ENCODE measurements at regions not wholly inside any gene's neighbourhood (a gene's known extent, or its start where the extent isn't known, plus 50 kb on each side); places are given as distances from the start of the nearest gene placed in this dataset.
"Not testable (repeated sequence)": the region's sequence is repeated elsewhere in the genome, so short reads cannot be mapped to it uniquely, and the experiment has no call there.

- in situ Hi-C loops (cut with HindIII; ENCODE audit: low pct_unique_long_range_greater_than_20kb, low sequenced_read_pairs) = no loop called here
- DNase-seq (ENCODE audit: low read depth) = no peak
Observed at GRCh38 chr15:53189860-53190259, 399.7 kb upstream of the ONECUT1 start.

GRCh38 chr15:53183449-53183848 is 393.3 kb upstream of the ONECUT1 start:
- in situ Hi-C loops (cut with HindIII; ENCODE audit: low pct_unique_long_range_greater_than_20kb, low sequenced_read_pairs); DNase-seq (ENCODE audit: low read depth): not testable (repeated sequence)

GRCh38 chr15:53171571-53171970 is 381.4 kb upstream of the ONECUT1 start:
- in situ Hi-C loops (cut with HindIII; ENCODE audit: low pct_unique_long_range_greater_than_20kb, low sequenced_read_pairs) = no loop called here
- DNase-seq (ENCODE audit: low read depth) = no peak

- in situ Hi-C loops (cut with HindIII; ENCODE audit: low pct_unique_long_range_greater_than_20kb, low sequenced_read_pairs) = no loop called here
Observed at GRCh38 chr15:53166684-53167201, 376.6 kb upstream of the ONECUT1 start.

GRCh38 chr15:53165988-53166683 is 376.0 kb upstream of the ONECUT1 start:
- in situ Hi-C loops (cut with HindIII; ENCODE audit: low pct_unique_long_range_greater_than_20kb, low sequenced_read_pairs) = no loop called here
- no peak for DNase-seq (ENCODE audit: low read depth)

More at GRCh38 chr15:53166684-53167201, 376.6 kb upstream of the ONECUT1 start:
- DNase-seq (ENCODE audit: low read depth) = no peak

- in situ Hi-C loops (cut with HindIII; ENCODE audit: low pct_unique_long_range_greater_than_20kb, low sequenced_read_pairs) = no loop called here
- DNase-seq (ENCODE audit: low read depth) = no peak
Observed at GRCh38 chr15:53160092-53160704, 370.1 kb upstream of the ONECUT1 start.

- DNase-seq (ENCODE audit: low read depth) = no peak
- in situ Hi-C loops (cut with HindIII; ENCODE audit: low pct_unique_long_range_greater_than_20kb, low sequenced_read_pairs) = no loop called here
Observed at GRCh38 chr15:53159458-53159857, 369.3 kb upstream of the ONECUT1 start.

GRCh38 chr15:53158995-53159394 is 368.9 kb upstream of the ONECUT1 start:
- in situ Hi-C loops (cut with HindIII; ENCODE audit: low pct_unique_long_range_greater_than_20kb, low sequenced_read_pairs) = no loop called here
- no peak for DNase-seq (ENCODE audit: low read depth)

GRCh38 chr15:53133255-53133850 is 343.2 kb upstream of the ONECUT1 start:
- in situ Hi-C loops (cut with HindIII; ENCODE audit: low pct_unique_long_range_greater_than_20kb, low sequenced_read_pairs) = no loop called here
- DNase-seq (ENCODE audit: low read depth) = no peak

- no peak for DNase-seq (ENCODE audit: low read depth)
- in situ Hi-C loops (cut with HindIII; ENCODE audit: low pct_unique_long_range_greater_than_20kb, low sequenced_read_pairs) = no loop called here
Observed at GRCh38 chr15:53130943-53131342, 340.8 kb upstream of the ONECUT1 start.

GRCh38 chr15:53129121-53129904 is 339.2 kb upstream of the ONECUT1 start:
- DNase-seq (ENCODE audit: low read depth) = no peak
- in situ Hi-C loops (cut with HindIII; ENCODE audit: low pct_unique_long_range_greater_than_20kb, low sequenced_read_pairs) = no loop called here

GRCh38 chr15:53128652-53129051 is 338.5 kb upstream of the ONECUT1 start:
- in situ Hi-C loops (cut with HindIII; ENCODE audit: low pct_unique_long_range_greater_than_20kb, low sequenced_read_pairs) = no loop called here
- no peak for DNase-seq (ENCODE audit: low read depth)

GRCh38 chr15:53126144-53126543 is 336.0 kb upstream of the ONECUT1 start:
- in situ Hi-C loops (cut with HindIII; ENCODE audit: low pct_unique_long_range_greater_than_20kb, low sequenced_read_pairs) = no loop called here
- no peak for DNase-seq (ENCODE audit: low read depth)

- in situ Hi-C loops (cut with HindIII; ENCODE audit: low pct_unique_long_range_greater_than_20kb, low sequenced_read_pairs) = no loop called here
- no peak for DNase-seq (ENCODE audit: low read depth)
Observed at GRCh38 chr15:53122818-53123217, 332.7 kb upstream of the ONECUT1 start.

- in situ Hi-C loops (cut with HindIII; ENCODE audit: low pct_unique_long_range_greater_than_20kb, low sequenced_read_pairs); DNase-seq (ENCODE audit: low read depth): not testable (repeated sequence)
Observed at GRCh38 chr15:53116915-53117314, 326.8 kb upstream of the ONECUT1 start.

GRCh38 chr15:53116169-53116568 is 326.0 kb upstream of the ONECUT1 start:
- in situ Hi-C loops (cut with HindIII; ENCODE audit: low pct_unique_long_range_greater_than_20kb, low sequenced_read_pairs) = no loop called here
- no peak for DNase-seq (ENCODE audit: low read depth)

- DNase-seq (ENCODE audit: low read depth) = no peak
- in situ Hi-C loops (cut with HindIII; ENCODE audit: low pct_unique_long_range_greater_than_20kb, low sequenced_read_pairs) = no loop called here
Observed at GRCh38 chr15:53115563-53115962, 325.4 kb upstream of the ONECUT1 start.

GRCh38 chr15:53114960-53115359 is 324.8 kb upstream of the ONECUT1 start:
- in situ Hi-C loops (cut with HindIII; ENCODE audit: low pct_unique_long_range_greater_than_20kb, low sequenced_read_pairs) = no loop called here
- no peak for DNase-seq (ENCODE audit: low read depth)

GRCh38 chr15:53110999-53111398 is 320.9 kb upstream of the ONECUT1 start:
- in situ Hi-C loops (cut with HindIII; ENCODE audit: low pct_unique_long_range_greater_than_20kb, low sequenced_read_pairs) = no loop called here
- no peak for DNase-seq (ENCODE audit: low read depth)
